IMR-90 (cell line): ENCODE measurements at regions not wholly inside any gene's neighbourhood (a gene's known extent, or its start where the extent isn't known, plus 50 kb on each side); places are given as distances from the start of the nearest gene placed in this dataset.

Experiments used
- ATAC-seq: fragments of 200-7000 bp; cut with Tn5 transposase; 2 replicates; pipeline ENCODE4 v1.9.1; 2020; ENCODE audit warnings: low read depth, mild to moderate bottlenecking, moderate library complexity
- BruUV-seq: library from RNA; stranded (reverse); fragments of 400-500 nt; replicated peaks from 2 replicates; lab custom pipeline; 2021; lab: Mats Ljungman, UMichigan
- CTCF ChIA-PET: fragments of 300-600 bp; formaldehyde crosslinking; extraction: SDS; loops from one replicate; lab custom pipeline; 2021; ENCODE audit warnings: antibody characterized with exemption; lab: Yijun Ruan, JAX
- POLR2A ChIA-PET: fragments of 300-600 bp; sonication (Branson Sonifier 250); formaldehyde crosslinking; loops from one replicate; lab custom pipeline; 2022; ENCODE audit warnings: antibody characterized with exemption; ENCODE audit not compliant: unreplicated experiment; lab: Charles Lee
- DNase-seq: peaks from one replicate; pipeline ENCODE4 v3.0.0; 2013
- H2AFZ ChIP-seq: replicated peaks from 2 replicates; pipeline ENCODE3; 2013; ENCODE audit warnings: low read length, mild to moderate bottlenecking; ENCODE audit not compliant: poor library complexity
- H2AK5ac ChIP-seq: 2 replicates; pipeline ENCODE4 v1.6.1; 2013; ENCODE audit warnings: low read depth, low read length, inconsistent platforms
- H2AK9ac ChIP-seq: replicated peaks from 2 replicates; pipeline ENCODE3; 2013; ENCODE audit warnings: mild to moderate bottlenecking, low read depth, low read length, moderate library complexity; ENCODE audit not compliant: poor library complexity
- H2BK120ac ChIP-seq: 2 replicates; pipeline ENCODE4 v1.6.1; 2013; ENCODE audit warnings: low read depth, low read length, inconsistent platforms
- H2BK15ac ChIP-seq: 3 replicates; pipeline ENCODE4 v1.6.1; 2013; ENCODE audit warnings: low read depth, low read length, inconsistent platforms
- H2BK20ac ChIP-seq: 2 replicates; pipeline ENCODE4 v1.6.1; 2013; ENCODE audit warnings: low read depth, mild to moderate bottlenecking, inconsistent platforms, low read length, moderate library complexity
- H2BK5ac ChIP-seq: 2 replicates; pipeline ENCODE4 v1.6.1; 2013; ENCODE audit warnings: mild to moderate bottlenecking, low read depth, low read length, inconsistent platforms; ENCODE audit not compliant: poor library complexity, severe bottlenecking
- H3K14ac ChIP-seq: replicated peaks from 2 replicates; pipeline ENCODE4 v1.6.1; 2013; ENCODE audit warnings: low read depth, low read length, inconsistent platforms
- H3K18ac ChIP-seq: 2 replicates; pipeline ENCODE4 v1.6.1; 2013; ENCODE audit warnings: low read depth, low read length, control low read depth
- H3K23ac ChIP-seq: 2 replicates; pipeline ENCODE4 v1.6.1; 2013; ENCODE audit warnings: low read depth, low read length, inconsistent platforms
- H3K27ac ChIP-seq: 2 replicates; pipeline ENCODE4 v1.5.1; 2013; ENCODE audit warnings: mild to moderate bottlenecking, control low read depth, low read length; ENCODE audit not compliant: insufficient read depth
- H3K27me3 ChIP-seq: 2 replicates; pipeline ENCODE4 v1.6.1; 2013; ENCODE audit warnings: low read length; ENCODE audit not compliant: control insufficient read depth, insufficient read depth
- H3K36me3 ChIP-seq: 2 replicates; pipeline ENCODE4 v1.6.1; 2013; ENCODE audit warnings: low read length, mixed read lengths; ENCODE audit not compliant: control insufficient read depth, insufficient read depth
- H3K4ac ChIP-seq: 2 replicates; pipeline ENCODE4 v1.6.1; 2013; ENCODE audit warnings: low read depth, low read length, inconsistent platforms
- H3K4me1 ChIP-seq: 2 replicates; pipeline ENCODE4 v1.6.1; 2013; ENCODE audit warnings: low read length, mixed read lengths; ENCODE audit not compliant: control insufficient read depth, insufficient read depth
- H3K4me2 ChIP-seq: 2 replicates; pipeline ENCODE4 v1.6.1; 2013; ENCODE audit warnings: low read depth, mild to moderate bottlenecking, control low read depth, low read length, moderate library complexity
- H3K4me3 ChIP-seq: 2 replicates; pipeline ENCODE4 v1.5.1; 2013; ENCODE audit warnings: low read depth, mild to moderate bottlenecking, control low read depth, low read length, moderate library complexity; ENCODE audit not compliant: insufficient read depth
- H3K56ac ChIP-seq: 2 replicates; pipeline ENCODE4 v1.6.1; 2013; ENCODE audit warnings: low read length, inconsistent platforms; ENCODE audit not compliant: insufficient read depth; ENCODE audit errors: extremely low read depth
- H3K79me1 ChIP-seq, 2 experiments: 2 replicates each; pipeline ENCODE4 v1.6.1; 2013; ENCODE audit warnings: low read length in 2 of 2, inconsistent platforms in 1 of 2, low read depth in 1 of 2
- H3K9ac ChIP-seq: 2 replicates; pipeline ENCODE4 v1.6.1; 2013; ENCODE audit warnings: low read depth, low read length, control low read depth
- H3K9me1 ChIP-seq: 2 replicates; pipeline ENCODE4 v1.6.1; 2013; ENCODE audit warnings: low read length, inconsistent platforms; ENCODE audit not compliant: insufficient read depth
- H3K9me3 ChIP-seq: 2 replicates; pipeline ENCODE4 v1.6.1; 2013; ENCODE audit warnings: low read length; ENCODE audit not compliant: control insufficient read depth, insufficient read depth
- H4K20me1 ChIP-seq: 2 replicates; pipeline ENCODE4 v1.6.1; 2013; ENCODE audit warnings: low read length, inconsistent platforms; ENCODE audit not compliant: insufficient read depth
- H4K5ac ChIP-seq: 2 replicates; pipeline ENCODE4 v1.6.1; 2013; ENCODE audit warnings: mild to moderate bottlenecking, low read depth, low read length, control low read depth
- H4K8ac ChIP-seq, 2 experiments: 2 replicates each; pipeline ENCODE4 v1.6.1; 2013; ENCODE audit warnings: low read depth in 2 of 2, low read length in 2 of 2, control low read depth in 1 of 2, inconsistent platforms in 1 of 2
- H4K91ac ChIP-seq: 2 replicates; pipeline ENCODE4 v1.6.1; 2013; ENCODE audit warnings: low read depth, low read length, inconsistent platforms; ENCODE audit not compliant: insufficient read depth
- BHLHE40 ChIP-seq: fragments of 150-350 bp; IDR thresholded peaks from 2 replicates; pipeline ENCODE4 v1.6.1; 2016; ENCODE audit warnings: mild to moderate bottlenecking, low read depth, low read length
- CEBPB ChIP-seq: IDR thresholded peaks from 2 replicates; pipeline ENCODE4 v1.6.1; 2012; ENCODE audit warnings: low read depth, low read length, improper control_type of control experiment
- CHD1 ChIP-seq: IDR thresholded peaks from 2 replicates; pipeline ENCODE4 v1.6.1; 2012; ENCODE audit warnings: low read depth, low read length, improper control_type of control experiment
- FOS ChIP-seq: fragments of 150-350 bp; IDR thresholded peaks from 2 replicates; pipeline ENCODE4 v1.6.1; 2016; ENCODE audit warnings: low read depth, low read length
- MAFK ChIP-seq: IDR thresholded peaks from 2 replicates; pipeline ENCODE4 v1.6.1; 2012; ENCODE audit warnings: low read depth, low read length, improper control_type of control experiment
- MAZ ChIP-seq: IDR thresholded peaks from 2 replicates; pipeline ENCODE4 v1.6.1; 2012; ENCODE audit warnings: low read depth, mild to moderate bottlenecking, low read length, improper control_type of control experiment, moderate library complexity, borderline replicate concordance
- NFE2L2 ChIP-seq: fragments of 150-350 bp; IDR thresholded peaks from 2 replicates; pipeline ENCODE4 v1.6.1; 2016; ENCODE audit warnings: low read depth, mild to moderate bottlenecking, low read length
- POLR2A ChIP-seq: IDR thresholded peaks from 2 replicates; pipeline ENCODE4 v1.6.1; 2012; ENCODE audit warnings: mild to moderate bottlenecking, low read depth, low read length
- RCOR1 ChIP-seq: IDR thresholded peaks from 2 replicates; pipeline ENCODE4 v1.6.1; 2012; ENCODE audit warnings: mild to moderate bottlenecking, low read length, improper control_type of control experiment; ENCODE audit not compliant: insufficient replicate concordance
- WGBS, 2 experiments: methylation state at CpG; one replicate each; pipeline versions ENCODE4 v1.1.5 to v1.1.7; 2013; ENCODE audit warnings: missing lambda C conversion rate in 2 of 2; ENCODE audit not compliant: insufficient read length in 1 of 2; ENCODE audit errors: extremely low coverage in 2 of 2; 5-methylcytosine and 5-hydroxymethylcytosine counted together
- dilution Hi-C: fragments of 300-500 bp; cut with HindIII; formaldehyde crosslinking; loops from one replicate; pipeline ENCODE4 v1.14.3; 2018; ENCODE audit warnings: low sequenced_read_pairs; ENCODE audit not compliant: unreplicated experiment
- in situ Hi-C: fragments of 300-500 bp; cut with MboI; formaldehyde crosslinking; loops from 3 replicates; pipeline ENCODE4 v1.14.3; 2019; ENCODE audit warnings: low sequenced_read_pairs, inconsistent platforms, mixed read lengths
- intact Hi-C: fragments of 100-400 bp; cut with micrococcal nuclease; formaldehyde crosslinking; loops from 2 replicates; pipeline ENCODE4 v1.10.0; 2022
- TF ChIP-seq, protein P1 (sequence below): fragments of 150-350 bp; IDR thresholded peaks from 2 replicates; pipeline ENCODE4 v1.6.1; 2017; ENCODE audit warnings: mild to moderate bottlenecking, antibody characterized with exemption, low read length, low read depth
- TF ChIP-seq, protein P2 (sequence below): fragments of 150-350 bp; IDR thresholded peaks from 2 replicates; pipeline ENCODE4 v1.6.1; 2016; ENCODE audit warnings: low read depth, mild to moderate bottlenecking, low read length, moderate library complexity, borderline replicate concordance

DNA sequence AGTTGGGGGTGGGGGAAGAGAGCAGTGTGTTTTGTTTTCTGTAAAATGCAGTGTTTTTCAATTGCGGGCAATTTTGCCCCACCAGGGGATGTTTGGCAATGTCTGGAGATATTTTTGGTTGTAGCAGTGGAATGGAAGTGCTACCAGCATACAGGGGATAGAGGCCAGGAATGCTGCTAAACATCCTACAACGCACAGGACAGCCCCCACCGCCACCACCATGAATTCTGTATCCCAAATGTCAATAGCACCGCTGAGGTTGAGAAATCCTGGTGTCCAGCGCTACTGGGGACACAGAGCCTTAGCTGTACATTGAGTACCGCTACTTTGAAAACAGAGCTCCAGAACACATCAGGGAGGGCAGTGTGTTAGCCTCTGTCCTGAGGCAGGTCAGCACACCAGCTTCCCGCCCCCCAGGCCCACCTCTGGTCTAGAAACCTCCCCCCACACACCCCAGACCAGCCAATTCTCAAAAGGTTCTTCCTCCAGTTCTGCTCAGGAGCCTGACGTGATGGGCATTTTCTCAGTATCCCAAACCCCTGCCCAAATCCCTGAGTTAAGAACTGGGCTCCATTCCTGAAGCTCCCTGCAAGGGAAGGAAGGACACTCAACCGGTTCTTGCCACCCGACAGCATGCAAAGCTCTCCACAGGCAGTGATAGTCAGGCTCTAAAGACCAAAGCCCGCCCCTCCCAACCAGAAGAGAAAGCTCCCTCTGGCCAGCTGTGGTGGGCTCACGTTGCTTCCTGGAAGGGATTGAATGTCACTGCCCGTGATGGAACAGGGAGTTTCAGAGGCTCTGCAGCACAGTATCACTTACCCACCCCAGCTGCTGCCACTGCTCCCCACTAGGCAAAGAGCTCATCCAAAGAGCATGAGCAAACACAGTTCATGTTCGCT is 321.5 kb upstream of the JARID2 start (continued):
- TF ChIP-seq, protein P1, sequence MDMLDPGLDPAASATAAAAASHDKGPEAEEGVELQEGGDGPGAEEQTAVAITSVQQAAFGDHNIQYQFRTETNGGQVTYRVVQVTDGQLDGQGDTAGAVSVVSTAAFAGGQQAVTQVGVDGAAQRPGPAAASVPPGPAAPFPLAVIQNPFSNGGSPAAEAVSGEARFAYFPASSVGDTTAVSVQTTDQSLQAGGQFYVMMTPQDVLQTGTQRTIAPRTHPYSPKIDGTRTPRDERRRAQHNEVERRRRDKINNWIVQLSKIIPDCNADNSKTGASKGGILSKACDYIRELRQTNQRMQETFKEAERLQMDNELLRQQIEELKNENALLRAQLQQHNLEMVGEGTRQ = no peak
- no peak for TF ChIP-seq POLR2A

DNA sequence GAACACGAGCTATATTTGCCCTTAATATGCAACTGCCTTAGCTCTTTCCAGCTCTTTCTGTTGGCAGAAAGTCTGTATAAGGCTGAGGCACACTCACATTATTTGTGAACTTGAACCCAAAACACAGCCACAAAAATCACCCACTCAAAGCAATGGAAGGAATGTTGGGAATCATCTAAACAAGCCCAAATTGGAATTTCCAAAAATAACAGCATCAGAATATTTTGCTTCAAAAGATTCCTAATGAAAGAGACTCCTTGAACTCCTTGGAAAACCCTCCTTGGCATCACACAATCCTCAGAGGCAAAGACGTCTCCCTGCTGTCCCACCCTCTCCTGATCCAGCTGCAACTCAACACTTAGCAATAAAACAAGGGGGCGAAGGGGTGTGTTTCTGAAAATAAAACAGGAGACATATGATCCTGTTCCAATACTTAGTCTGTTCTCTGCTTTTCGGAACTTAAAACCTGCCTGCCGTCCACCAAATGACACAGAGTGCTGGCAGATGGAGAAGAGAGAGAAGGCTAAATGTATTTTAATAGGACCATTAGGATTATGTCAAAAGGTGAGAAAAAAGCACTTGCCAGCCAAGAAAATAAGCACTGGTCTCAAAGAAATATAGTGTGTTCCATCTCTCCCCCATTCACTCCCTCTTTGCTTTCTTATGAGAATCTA is 320.7 kb upstream of the JARID2 start:
- ATAC-seq (peak; percentile 20), DNase-seq (no peak)
- no peaks in the 10 kb centered on the region for H3K27me3 ChIP-seq
- ChIA-PET CTCF (no interaction called here), POLR2A (no interaction called here)
- peak overlapping the region; percentile 54; the same call in 2 of the 3 replicates for H2BK15ac ChIP-seq
- peak overlapping the region; percentile 80 for H2AFZ ChIP-seq
- H3K14ac ChIP-seq = peak overlapping the region; percentile 5
- dilution Hi-C loops = no loop called here
- H2BK120ac ChIP-seq = peak overlapping the region; percentile 73; the same call in 1 of the 2 replicates
- H4K91ac ChIP-seq = no peak overlapping the region; the same call in 1 of the 2 replicates
- peak overlapping the region; percentile 29; the same call in 1 of the 2 replicates for H3K9ac ChIP-seq
- H2AK5ac ChIP-seq = peak overlapping the region; percentile 56; the same call in 1 of the 2 replicates
- no peaks in the 10 kb centered on the region for H3K9me3 ChIP-seq
- intact Hi-C loops = loop anchor here (10.0 kb wide), 1 partner anchor 520 kb away; no protein-coding TSS in a partner anchor
- no peak overlapping the region for H3K56ac ChIP-seq
- peak overlapping the region in 1 of 2 experiments; percentile 41; a peak in 1 of 4 replicates for H4K8ac ChIP-seq
- in situ Hi-C loops = no loop called here
- BruUV-seq = no TSS peak
- peak overlapping the region; percentile 46; the same call in 1 of the 2 replicates for H2BK20ac ChIP-seq
- peak overlapping the region; percentile 3 for H2BK5ac ChIP-seq
- H3K4me2 ChIP-seq = peak overlapping the region; percentile 30
- WGBS, 2 experiments = no CpG with 5 or more reads among the region's 5 CpGs
- H4K20me1 ChIP-seq = no peaks in the 10 kb centered on the region
- no peak overlapping the region for H2AK9ac ChIP-seq
- peaks cover 14% of the 10 kb centered on the region for H3K9me1 ChIP-seq
- H3K4me3 ChIP-seq = no peak overlapping the region
- H3K36me3 ChIP-seq = no peaks in the 10 kb centered on the region
- no peaks in the 10 kb centered on the region for H3K79me1 ChIP-seq
- peak overlapping the region; percentile 63; the same call in 1 of the 2 replicates for H3K4ac ChIP-seq
- peak overlapping the region; percentile 13; the same call in 1 of the 2 replicates for H4K5ac ChIP-seq
- H3K18ac ChIP-seq = peak overlapping the region; percentile 79
- peaks cover 16% of the 10 kb centered on the region for H3K4me1 ChIP-seq
- peak overlapping the region; percentile 28 for H3K23ac ChIP-seq
- H3K27ac ChIP-seq = peak overlapping the region; percentile 48; the same call in 1 of the 2 replicates
- no peak for TF ChIP-seq NFE2L2
- TF ChIP-seq MAZ = no peak
- no peak for TF ChIP-seq CHD1
- TF ChIP-seq, protein P2, sequence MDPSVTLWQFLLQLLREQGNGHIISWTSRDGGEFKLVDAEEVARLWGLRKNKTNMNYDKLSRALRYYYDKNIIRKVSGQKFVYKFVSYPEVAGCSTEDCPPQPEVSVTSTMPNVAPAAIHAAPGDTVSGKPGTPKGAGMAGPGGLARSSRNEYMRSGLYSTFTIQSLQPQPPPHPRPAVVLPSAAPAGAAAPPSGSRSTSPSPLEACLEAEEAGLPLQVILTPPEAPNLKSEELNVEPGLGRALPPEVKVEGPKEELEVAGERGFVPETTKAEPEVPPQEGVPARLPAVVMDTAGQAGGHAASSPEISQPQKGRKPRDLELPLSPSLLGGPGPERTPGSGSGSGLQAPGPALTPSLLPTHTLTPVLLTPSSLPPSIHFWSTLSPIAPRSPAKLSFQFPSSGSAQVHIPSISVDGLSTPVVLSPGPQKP = no peak
- no peak for TF ChIP-seq RCOR1
- TF ChIP-seq CEBPB = no peak
- TF ChIP-seq FOS = no peak
- TF ChIP-seq, protein P1 = no peak
- no peak for TF ChIP-seq MAFK
- no peak for TF ChIP-seq BHLHE40
